ENCODE measurements at regions not wholly inside any gene's neighbourhood (a gene's known extent, or its start where the extent isn't known, plus 50 kb on each side); places are given as distances from the start of the nearest gene placed in this dataset.

GRCh38 chr3:150130404-150131100 lies 159.9 kb upstream of the PFN2 start:
- TF ChIP-seq POLR2A (IDR thresholded peaks at IDR 0.05) (no peak), CTCF (IDR thresholded peaks at IDR 0.05) (no peak)
- DNase-seq, result no peak
- intact Hi-C loops (cut with DNase I), result no loop called here
- H3K4me1 ChIP-seq, result peaks cover 0 to 6% (median 0%) of the 10 kb centered on the region in 4 donors
- no peaks in the 10 kb centered on the region for H3K27me3 ChIP-seq
- no peaks in the 10 kb centered on the region for H3K36me3 ChIP-seq
- no peak overlapping the region for H3K4me3 ChIP-seq
- WGBS (ENCODE audit: insufficient coverage, low coverage, low lambda C conversion rate, missing lambda C conversion rate), result 52% methylated on average over 3 of the region's 5 CpGs
- no peaks in the 10 kb centered on the region for H3K9me3 ChIP-seq
- no peak overlapping the region for H3K27ac ChIP-seq
- ATAC-seq, result no peak

- DNase-seq (no peak), ATAC-seq (no peak)
- 63% methylated on average over 4 of the region's 4 CpGs for WGBS (ENCODE audit: insufficient coverage, low coverage, low lambda C conversion rate, missing lambda C conversion rate)
- H3K4me3 ChIP-seq, result no peak overlapping the region
- H3K4me1 ChIP-seq, result no peaks in the 10 kb centered on the region
- intact Hi-C loops (cut with DNase I), result no loop called here
- H3K36me3 ChIP-seq, result no peaks in the 10 kb centered on the region
- H3K27me3 ChIP-seq, result no peaks in the 10 kb centered on the region
- H3K27ac ChIP-seq, result no peak overlapping the region
- H3K9me3 ChIP-seq, result no peaks in the 10 kb centered on the region
- TF ChIP-seq POLR2A (IDR thresholded peaks at IDR 0.05) (no peak), CTCF (IDR thresholded peaks at IDR 0.05) (no peak)
Measured at GRCh38 chr3:150129166-150129565, 158.5 kb upstream of the PFN2 start.

- no peaks in the 10 kb centered on the region for H3K27me3 ChIP-seq
- ATAC-seq, result no peak
- no peaks in the 10 kb centered on the region for H3K36me3 ChIP-seq
- no peaks in the 10 kb centered on the region for H3K9me3 ChIP-seq
- H3K4me3 ChIP-seq, result no peak overlapping the region
- TF ChIP-seq POLR2A (IDR thresholded peaks at IDR 0.05), result no peak
- no peak for TF ChIP-seq CTCF (IDR thresholded peaks at IDR 0.05)
- DNase-seq, result no peak
- no peaks in the 10 kb centered on the region for H3K4me1 ChIP-seq
- intact Hi-C loops (cut with DNase I), result no loop called here
- no peak overlapping the region for H3K27ac ChIP-seq
- 46% methylated on average over 3 of the region's 3 CpGs for WGBS (ENCODE audit: insufficient coverage, low coverage, low lambda C conversion rate, missing lambda C conversion rate)
Measured at GRCh38 chr3:150128126-150128525, 157.4 kb upstream of the PFN2 start.

GRCh38 chr3:150127011-150127490 lies 156.4 kb upstream of the PFN2 start:
- no peaks in the 10 kb centered on the region for H3K4me1 ChIP-seq
- H3K9me3 ChIP-seq, result no peaks in the 10 kb centered on the region
- no peak for ATAC-seq
- DNase-seq, result no peak
- H3K27ac ChIP-seq, result no peak overlapping the region
- WGBS (ENCODE audit: insufficient coverage, low coverage, low lambda C conversion rate, missing lambda C conversion rate), result 69% methylated on average over 7 of the region's 7 CpGs
- TF ChIP-seq CTCF (IDR thresholded peaks at IDR 0.05), result no peak
- TF ChIP-seq POLR2A (IDR thresholded peaks at IDR 0.05), result no peak
- H3K4me3 ChIP-seq, result no peak overlapping the region
- no peaks in the 10 kb centered on the region for H3K36me3 ChIP-seq
- intact Hi-C loops (cut with DNase I), result no loop called here
- no peaks in the 10 kb centered on the region for H3K27me3 ChIP-seq
